ENCODE measurements at regions not wholly inside any gene's neighbourhood (a gene's known extent, or its start where the extent isn't known, plus 50 kb on each side); places are given as distances from the start of the nearest gene placed in this dataset.

GRCh38 chr1:244952940-244953339 lies 88.6 kb upstream of the HNRNPU start:
- DNase-seq (ENCODE audit: low spot score): no peak

DNA sequence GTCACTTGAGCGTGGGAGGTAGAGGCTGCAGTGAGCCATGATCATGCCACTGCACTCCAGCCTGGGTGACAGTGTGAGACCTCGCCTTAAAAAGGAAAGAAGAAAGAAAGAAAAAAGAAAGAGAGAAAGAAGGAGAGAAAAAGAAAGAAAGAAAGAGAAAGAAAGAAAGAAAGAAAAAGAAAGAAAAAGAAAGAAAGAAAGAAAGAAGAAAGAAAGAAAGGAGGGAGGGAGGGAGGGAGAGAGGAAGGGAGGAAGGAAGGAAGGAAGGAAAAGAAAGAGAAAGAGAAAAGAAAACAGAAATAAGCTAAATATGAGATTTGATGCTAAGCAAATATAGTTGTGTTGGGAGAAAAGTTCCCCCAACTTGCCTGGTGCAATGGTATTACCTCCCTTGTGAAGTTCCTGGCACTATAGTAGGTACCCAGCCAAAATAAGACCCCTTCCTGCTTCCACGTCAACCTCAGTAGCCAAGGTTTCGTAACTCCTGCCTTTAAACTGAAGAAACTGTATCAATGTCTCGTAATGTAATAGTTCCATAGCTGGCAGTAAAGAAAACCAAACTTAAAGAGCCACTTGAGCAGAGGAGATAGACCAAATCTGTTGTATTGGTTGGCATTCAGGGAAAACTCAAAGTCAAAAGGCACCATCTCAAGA lies 88.1 kb upstream of the HNRNPU start:
- no peak for DNase-seq (ENCODE audit: low spot score)

DNA sequence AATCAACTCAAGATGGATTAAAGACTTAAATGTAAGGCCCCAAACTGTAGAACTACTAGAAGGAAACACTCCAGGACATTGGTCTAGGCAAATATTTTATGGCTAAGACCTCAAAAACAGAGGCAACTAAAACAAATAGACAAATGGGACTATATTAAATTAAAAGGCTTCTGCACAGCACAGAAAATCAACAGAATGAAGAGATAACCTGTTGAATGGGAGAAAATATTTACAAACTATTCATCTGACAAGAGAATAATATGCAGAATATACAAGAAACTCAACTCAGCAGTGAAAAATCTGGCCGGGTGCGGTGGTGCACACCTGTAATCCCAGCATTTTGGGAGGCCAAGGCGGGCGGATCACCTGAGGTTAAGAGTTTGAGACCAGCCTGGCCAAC lies 84.1 kb upstream of the HNRNPU start:
- DNase-seq (ENCODE audit: low spot score): no peak

GRCh38 chr1:244945109-244945671 lies 80.8 kb upstream of the HNRNPU start:
- DNase-seq (ENCODE audit: low spot score): no peak

DNA sequence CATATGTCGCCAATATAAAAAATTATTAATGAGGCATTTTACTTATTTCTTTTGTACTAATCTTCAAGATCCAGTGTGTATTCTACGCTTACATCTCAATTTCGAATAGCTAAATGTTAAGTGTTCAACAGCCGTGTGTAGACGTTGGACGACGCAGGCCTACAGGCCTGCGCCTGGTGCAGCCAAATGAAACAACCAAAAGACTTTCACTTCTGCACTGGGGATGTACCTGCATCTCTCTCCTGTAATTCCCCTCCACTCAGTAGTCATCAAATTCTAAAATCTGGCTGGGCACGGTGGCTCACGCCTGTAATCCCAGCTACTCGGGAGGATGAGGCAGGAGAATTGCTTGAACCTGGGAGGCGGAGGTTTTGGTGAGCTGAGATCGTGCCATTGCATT lies 76.8 kb upstream of the HNRNPU start:
- DNase-seq (ENCODE audit: low spot score): no peak

- no peak for DNase-seq (ENCODE audit: low spot score)
Measured at GRCh38 chr1:244937099-244937498, 72.8 kb upstream of the HNRNPU start.

GRCh38 chr1:244920911-244921761 lies 56.8 kb upstream of the HNRNPU start:
- DNase-seq (ENCODE audit: low spot score): no peak

- no peak for DNase-seq (ENCODE audit: low spot score)
Measured at GRCh38 chr1:244919320-244920282, 55.3 kb upstream of the HNRNPU start.

DNA sequence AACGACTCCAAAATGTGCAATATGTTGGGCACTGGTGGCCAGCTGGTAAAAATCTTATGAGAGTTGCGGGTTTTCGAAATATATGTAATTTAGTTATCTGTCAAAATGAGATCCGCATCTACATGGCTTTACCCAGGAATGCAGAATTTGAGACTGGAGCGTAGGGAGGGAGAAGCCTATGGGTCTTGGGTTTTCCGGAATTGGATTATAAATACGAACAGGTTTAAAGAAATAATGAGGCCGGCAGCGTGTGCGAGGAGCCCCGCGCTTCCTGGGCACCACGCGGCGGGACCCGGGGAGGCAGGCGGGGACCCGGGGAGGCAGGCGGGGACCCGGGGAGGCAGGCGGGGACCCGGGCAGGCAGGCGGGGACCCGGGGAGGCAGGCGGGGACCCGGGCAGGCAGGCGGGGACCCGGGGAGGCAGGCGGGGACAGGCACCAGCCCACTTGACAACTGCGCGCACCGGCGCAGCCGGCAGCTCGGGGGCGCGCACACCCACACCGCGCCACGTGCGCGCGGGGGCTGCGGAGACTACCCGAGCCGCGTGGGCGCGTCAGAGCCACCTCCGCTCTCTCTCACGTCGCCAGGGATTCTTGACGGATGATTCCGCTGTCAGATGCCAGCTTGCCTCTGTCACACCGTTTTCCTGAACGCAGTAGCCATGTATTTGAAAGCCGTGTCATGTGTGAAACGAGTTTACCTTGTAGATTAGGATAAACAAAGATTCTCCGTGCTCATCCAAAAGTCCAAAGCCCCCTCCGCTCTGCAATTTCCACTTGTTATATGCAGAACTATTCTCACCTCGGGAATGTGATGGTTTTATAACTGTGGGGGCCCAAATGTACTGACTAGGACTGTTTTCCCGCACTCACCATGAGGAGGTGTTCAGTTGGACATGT lies 54.3 kb upstream of the HNRNPU start:
- DNase-seq (ENCODE audit: low spot score): no peak

- no peak for DNase-seq (ENCODE audit: low spot score)
Measured at GRCh38 chr1:244917073-244917670, 52.8 kb upstream of the HNRNPU start.

GRCh38 chr1:244915736-244916135 lies 51.4 kb upstream of the HNRNPU start:
- DNase-seq (ENCODE audit: low spot score): no peak

DNA sequence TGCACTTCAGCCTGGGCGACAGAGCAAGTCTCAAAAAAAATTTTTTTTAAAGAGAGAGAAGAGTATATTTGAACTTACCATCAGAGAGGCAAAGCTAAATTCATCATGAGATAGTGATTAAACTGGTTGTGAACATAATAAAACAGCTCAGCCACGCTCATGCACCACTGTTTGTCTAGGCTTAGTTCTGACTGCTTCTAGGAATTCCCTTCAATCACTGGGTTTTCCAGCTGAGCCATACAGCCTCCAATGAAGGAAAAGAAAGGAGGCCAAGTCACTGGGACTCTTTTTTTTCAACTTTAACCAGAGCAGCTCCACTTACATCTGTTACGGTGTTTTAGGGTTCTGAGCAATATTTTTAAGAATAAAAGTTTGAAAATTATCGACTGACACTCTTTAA lies 50.4 kb upstream of the HNRNPU start:
- DNase-seq (ENCODE audit: low spot score): no peak
